ENCODE measurements at regions not wholly inside any gene's neighbourhood (a gene's known extent, or its start where the extent isn't known, plus 50 kb on each side); places are given as distances from the start of the nearest gene placed in this dataset.

- H3K36me3 ChIP-seq (ENCODE audit: insufficient read depth), result no peaks in the 10 kb centered on the region
- WGBS, result 81% methylated on average over 3 of the region's 3 CpGs
- H3K27ac ChIP-seq (ENCODE audit: low read depth), result no peak overlapping the region
- H3K4me1 ChIP-seq (ENCODE audit: insufficient read depth), result no peaks in the 10 kb centered on the region
- H3K4me3 ChIP-seq (ENCODE audit: low read depth, low read length), result no peak overlapping the region
- no peak for DNase-seq (ENCODE audit: extremely low spot score)
Observed at GRCh38 chr9:129525656-129526196, 95.2 kb downstream of the C9orf50 start.

DNA sequence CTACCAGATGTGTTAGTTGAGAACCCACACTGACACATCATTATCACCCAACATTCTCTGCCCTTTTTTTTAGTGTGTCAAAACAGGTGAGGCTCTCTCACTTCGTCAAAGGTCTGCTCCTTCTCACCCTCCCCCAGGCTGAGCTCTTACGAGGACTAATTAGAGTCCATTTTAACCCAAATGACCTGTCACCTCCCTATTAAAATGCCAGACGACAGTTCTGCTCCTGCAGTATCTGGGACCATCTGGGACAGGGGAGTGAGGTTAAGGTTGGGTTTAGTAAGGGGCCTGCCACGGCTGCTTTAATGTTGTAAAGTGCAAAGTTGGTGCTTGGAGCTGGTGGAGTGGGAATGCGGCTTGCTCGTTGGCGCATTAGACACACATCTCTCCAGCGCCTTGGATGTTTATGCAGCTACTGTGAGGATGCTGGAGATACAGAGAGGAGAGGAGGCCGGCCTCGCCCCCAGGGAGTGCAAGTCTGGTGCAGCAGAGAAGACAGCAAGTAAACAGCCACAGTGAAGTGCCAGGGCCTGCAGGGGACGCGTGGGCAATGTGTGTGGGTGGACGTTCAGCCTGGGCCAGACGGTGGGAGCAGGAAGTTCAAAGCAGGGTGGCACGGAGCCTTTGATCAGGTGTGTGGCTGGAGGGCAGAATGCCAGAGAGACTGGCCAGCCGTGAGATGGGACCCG is 96.2 kb downstream of the C9orf50 start:
- H3K36me3 ChIP-seq (ENCODE audit: insufficient read depth), result no peaks in the 10 kb centered on the region
- DNase-seq (ENCODE audit: extremely low spot score), result no peak
- H3K4me1 ChIP-seq (ENCODE audit: insufficient read depth), result no peaks in the 10 kb centered on the region
- no peak overlapping the region for H3K4me3 ChIP-seq (ENCODE audit: low read depth, low read length)
- WGBS, result 67% methylated on average over 17 of the region's 17 CpGs
- no peak overlapping the region for H3K27ac ChIP-seq (ENCODE audit: low read depth)

- WGBS, result 81% methylated on average over 8 of the region's 8 CpGs
- Histone ChIP-seq H3K4me3 (ENCODE audit: low read depth, low read length) (no peak overlapping the region), H3K27ac (ENCODE audit: low read depth) (no peak overlapping the region), H3K36me3 (ENCODE audit: insufficient read depth) (no peaks in the 10 kb centered on the region), H3K4me1 (ENCODE audit: insufficient read depth) (no peaks in the 10 kb centered on the region)
- no peak for DNase-seq (ENCODE audit: extremely low spot score)
Observed at GRCh38 chr9:129523943-129524581, 96.8 kb downstream of the C9orf50 start.

DNA sequence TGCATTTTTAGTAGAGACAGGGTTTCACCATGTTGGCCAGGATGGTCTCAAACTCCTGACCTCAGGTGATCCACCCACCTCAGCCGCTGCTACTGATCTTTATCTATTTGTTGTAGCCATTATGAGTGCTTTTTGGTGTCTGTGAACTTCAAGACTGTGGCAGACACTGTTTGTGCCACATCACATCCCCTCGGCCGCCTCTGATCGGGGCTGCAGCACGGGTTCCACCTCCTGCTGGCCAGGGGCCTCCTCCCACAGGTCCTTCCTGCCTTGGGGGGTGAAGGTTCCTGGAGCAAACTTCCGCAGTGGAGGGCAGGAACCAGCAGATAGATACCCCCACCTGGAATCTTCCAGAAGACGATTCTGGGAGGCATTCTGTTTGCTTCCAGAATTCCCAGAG is 98.5 kb downstream of the C9orf50 start:
- H3K36me3 ChIP-seq (ENCODE audit: insufficient read depth), result no peaks in the 10 kb centered on the region
- 74% methylated on average over 7 of the region's 7 CpGs for WGBS
- no peak for DNase-seq (ENCODE audit: extremely low spot score)
- no peaks in the 10 kb centered on the region for H3K4me1 ChIP-seq (ENCODE audit: insufficient read depth)
- H3K4me3 ChIP-seq (ENCODE audit: low read depth, low read length), result no peak overlapping the region
- no peak overlapping the region for H3K27ac ChIP-seq (ENCODE audit: low read depth)

GRCh38 chr9:129520082-129520481 is 100.8 kb downstream of the C9orf50 start:
- Histone ChIP-seq H3K4me1 (ENCODE audit: insufficient read depth) (no peaks in the 10 kb centered on the region), H3K36me3 (ENCODE audit: insufficient read depth) (no peaks in the 10 kb centered on the region), H3K4me3 (ENCODE audit: low read depth, low read length) (no peak overlapping the region), H3K27ac (ENCODE audit: low read depth) (no peak overlapping the region)
- 88% methylated on average over 3 of the region's 3 CpGs for WGBS
- DNase-seq (ENCODE audit: extremely low spot score), result no peak

DNA sequence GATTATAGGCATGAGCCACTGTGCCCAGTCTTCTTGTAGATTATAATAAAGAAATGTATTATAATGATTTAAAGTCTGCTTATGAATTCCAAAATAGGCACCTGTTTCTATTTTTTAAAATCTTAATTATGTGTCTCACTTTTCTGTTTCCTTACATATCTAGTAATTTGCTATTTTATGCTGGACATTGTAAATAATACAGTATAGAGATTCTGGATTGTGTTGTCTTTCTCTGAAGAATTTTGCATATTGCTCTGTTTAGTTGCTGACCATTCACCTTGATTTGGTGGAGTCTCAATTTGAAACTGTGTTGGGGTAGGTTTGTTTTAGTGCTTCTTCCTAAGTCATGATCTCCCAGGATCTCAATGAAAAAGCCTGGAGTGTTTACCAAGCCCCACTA is 102.8 kb downstream of the C9orf50 start:
- Histone ChIP-seq H3K27ac (ENCODE audit: low read depth) (no peak overlapping the region), H3K4me1 (ENCODE audit: insufficient read depth) (no peaks in the 10 kb centered on the region), H3K36me3 (ENCODE audit: insufficient read depth) (no peaks in the 10 kb centered on the region), H3K4me3 (ENCODE audit: low read depth, low read length) (no peak overlapping the region)
- no peak for DNase-seq (ENCODE audit: extremely low spot score)

DNA sequence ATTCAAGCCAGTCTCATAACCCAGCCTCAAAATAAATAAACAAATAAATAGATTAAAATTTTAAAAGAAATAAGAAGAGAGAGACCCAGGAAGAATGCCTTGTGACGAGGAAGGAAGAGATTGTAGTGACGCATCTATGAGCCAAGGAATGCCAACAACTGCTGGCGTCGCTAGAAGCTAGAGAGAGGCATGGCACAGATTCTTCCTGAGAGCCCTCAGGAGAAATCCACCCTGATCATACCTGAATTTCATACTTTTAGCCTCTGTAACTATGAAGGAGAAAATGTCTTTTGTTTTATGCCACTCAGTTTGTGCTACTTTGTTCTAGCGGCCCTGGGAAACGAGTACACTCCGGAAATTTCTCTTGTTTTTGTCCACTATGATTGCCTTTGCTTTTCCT is 103.9 kb downstream of the C9orf50 start:
- no peak for DNase-seq (ENCODE audit: extremely low spot score)
- 94% methylated on average over 7 of the region's 7 CpGs for WGBS
- Histone ChIP-seq H3K4me3 (ENCODE audit: low read depth, low read length) (no peak overlapping the region), H3K4me1 (ENCODE audit: insufficient read depth) (no peaks in the 10 kb centered on the region), H3K36me3 (ENCODE audit: insufficient read depth) (no peaks in the 10 kb centered on the region), H3K27ac (ENCODE audit: low read depth) (no peak overlapping the region)

- Histone ChIP-seq H3K4me3 (ENCODE audit: low read depth, low read length) (no peak overlapping the region), H3K27ac (ENCODE audit: low read depth) (no peak overlapping the region), H3K36me3 (ENCODE audit: insufficient read depth) (no peaks in the 10 kb centered on the region), H3K4me1 (ENCODE audit: insufficient read depth) (no peaks in the 10 kb centered on the region)
- 89% methylated on average over 2 of the region's 2 CpGs for WGBS
- no peak for DNase-seq (ENCODE audit: extremely low spot score)
Observed at GRCh38 chr9:129514891-129515290, 106.0 kb downstream of the C9orf50 start.

GRCh38 chr9:129514497-129514867 is 106.4 kb downstream of the C9orf50 start:
- Histone ChIP-seq H3K4me1 (ENCODE audit: insufficient read depth) (no peaks in the 10 kb centered on the region), H3K27ac (ENCODE audit: low read depth) (no peak overlapping the region), H3K36me3 (ENCODE audit: insufficient read depth) (no peaks in the 10 kb centered on the region), H3K4me3 (ENCODE audit: low read depth, low read length) (no peak overlapping the region)
- 62% methylated on average over 3 of the region's 3 CpGs for WGBS
- no peak for DNase-seq (ENCODE audit: extremely low spot score)

DNA sequence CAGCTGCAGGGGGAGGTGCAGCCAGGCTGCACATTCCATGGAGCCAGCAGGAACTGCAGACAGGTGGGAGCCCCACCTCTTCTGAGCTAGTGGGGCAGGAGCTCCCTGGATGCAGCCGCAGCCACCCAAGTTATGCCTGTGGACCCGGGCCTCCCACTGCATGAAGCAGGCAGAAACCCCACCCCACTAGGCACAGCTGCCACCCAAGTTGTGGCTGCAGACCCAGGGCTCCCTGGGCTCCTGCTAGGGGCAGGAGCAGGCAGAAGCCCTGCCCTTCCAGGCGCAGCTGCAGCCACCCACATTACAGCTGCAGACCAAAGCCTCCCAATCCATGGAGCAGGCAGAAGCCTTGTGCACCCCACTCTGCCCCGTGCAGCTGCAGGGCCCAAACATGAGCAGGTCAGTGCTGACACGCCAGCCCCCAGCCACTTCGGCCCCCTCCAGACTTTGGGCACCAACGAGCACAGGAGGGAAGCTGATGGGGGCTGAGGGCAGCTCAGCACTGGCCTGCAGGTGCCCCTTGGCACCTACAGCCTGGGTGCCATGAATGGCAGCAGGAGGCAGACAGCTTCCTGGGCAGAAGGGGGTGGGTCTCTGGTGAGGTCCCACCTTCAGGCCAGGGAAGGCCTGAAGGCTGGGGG is 106.9 kb downstream of the C9orf50 start:
- Histone ChIP-seq H3K27ac (ENCODE audit: low read depth) (no peak overlapping the region), H3K4me1 (ENCODE audit: insufficient read depth) (no peaks in the 10 kb centered on the region), H3K4me3 (ENCODE audit: low read depth, low read length) (no peak overlapping the region), H3K36me3 (ENCODE audit: insufficient read depth) (no peaks in the 10 kb centered on the region)
- 94% methylated on average over 7 of the region's 7 CpGs for WGBS
- no peak for DNase-seq (ENCODE audit: extremely low spot score)

DNA sequence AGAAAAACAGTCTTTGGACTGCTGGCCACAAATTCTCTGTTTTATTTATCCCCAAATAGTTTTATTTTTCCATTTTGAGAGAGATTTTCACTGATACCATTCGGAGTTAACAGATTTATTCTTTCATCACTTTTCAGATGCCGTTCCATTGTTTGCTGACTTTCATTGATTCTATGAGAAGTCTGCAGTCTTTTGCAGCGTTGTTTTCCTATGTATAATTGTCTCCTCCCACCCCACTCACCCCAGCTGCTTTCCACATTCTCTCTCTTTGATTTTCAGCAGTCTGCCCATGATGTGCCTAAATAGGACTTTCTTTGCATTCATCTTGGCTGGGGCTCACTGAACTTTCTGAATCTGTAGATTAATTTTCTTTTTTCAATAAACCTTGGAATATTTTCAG is 107.6 kb downstream of the C9orf50 start:
- WGBS, result 83% methylated on average over 3 of the region's 3 CpGs

DNA sequence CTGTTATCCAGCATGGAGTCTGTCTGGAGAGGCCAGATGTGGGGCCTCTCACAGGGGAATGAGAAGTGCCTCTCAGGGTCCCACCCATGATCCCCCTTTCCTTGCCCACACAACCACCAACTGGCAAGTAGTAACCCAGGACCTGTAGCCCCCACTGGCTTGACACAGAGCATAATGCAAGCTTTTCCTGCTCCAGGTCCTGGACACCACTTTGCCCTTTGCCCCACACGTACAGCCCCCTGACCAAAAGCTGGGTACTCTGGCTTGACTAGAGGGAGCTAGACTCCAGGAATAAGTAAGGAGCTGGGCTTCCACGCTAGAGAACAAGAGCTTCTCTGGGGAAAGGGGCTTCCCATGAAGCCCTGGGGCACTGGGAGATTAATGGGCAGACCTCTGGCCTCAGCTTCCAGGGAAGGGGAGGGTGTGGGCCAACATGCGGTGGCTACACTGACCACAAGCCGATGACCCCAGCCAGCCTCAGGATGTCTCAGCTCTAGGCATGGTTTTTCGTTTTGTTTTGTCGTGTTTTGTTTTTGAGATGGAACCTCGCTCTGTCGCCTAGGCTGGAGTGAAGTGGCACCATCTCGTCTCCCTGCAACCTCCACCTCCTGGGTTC is 109.5 kb downstream of the C9orf50 start:
- WGBS, result 76% methylated on average over 9 of the region's 9 CpGs
- no peak for DNase-seq (ENCODE audit: extremely low spot score)
- no peaks in the 10 kb centered on the region for H3K36me3 ChIP-seq (ENCODE audit: insufficient read depth)

More for the DNA sequence above, 107.6 kb downstream of the C9orf50 start:
- no peaks in the 10 kb centered on the region for H3K36me3 ChIP-seq (ENCODE audit: insufficient read depth)
- no peak for DNase-seq (ENCODE audit: extremely low spot score)
- H3K27ac ChIP-seq (ENCODE audit: low read depth), result no peak overlapping the region
- H3K4me1 ChIP-seq (ENCODE audit: insufficient read depth), result no peaks in the 10 kb centered on the region
- H3K4me3 ChIP-seq (ENCODE audit: low read depth, low read length), result no peak overlapping the region

DNA sequence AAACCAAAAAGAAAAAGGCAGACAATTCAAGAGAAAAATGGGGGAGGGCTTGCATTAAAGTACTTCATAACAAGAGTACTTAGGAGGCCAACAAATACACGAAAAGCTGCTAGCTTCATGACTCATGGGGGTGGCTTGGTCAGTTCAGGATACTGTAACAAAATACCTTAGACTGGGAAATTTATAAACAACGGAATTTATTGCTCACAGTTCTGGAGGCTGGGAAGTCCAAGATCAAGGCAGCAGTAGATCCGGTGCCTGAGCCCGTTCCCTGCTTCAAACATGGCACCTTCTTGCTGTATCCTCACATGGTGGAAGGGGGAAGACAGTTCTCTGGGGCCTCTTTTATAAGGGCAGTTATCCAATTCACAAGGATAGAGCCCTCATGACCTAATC is 111.4 kb downstream of the C9orf50 start:
- H3K4me1 ChIP-seq (ENCODE audit: insufficient read depth), result no peaks in the 10 kb centered on the region
- H3K27ac ChIP-seq (ENCODE audit: low read depth), result no peak overlapping the region
- WGBS, result 44% methylated on average over 4 of the region's 4 CpGs
- H3K4me3 ChIP-seq (ENCODE audit: low read depth, low read length), result no peak overlapping the region
- no peak for DNase-seq (ENCODE audit: extremely low spot score)
- no peaks in the 10 kb centered on the region for H3K36me3 ChIP-seq (ENCODE audit: insufficient read depth)

More for the DNA sequence above, 109.5 kb downstream of the C9orf50 start:
- no peaks in the 10 kb centered on the region for H3K4me1 ChIP-seq (ENCODE audit: insufficient read depth)
- no peak overlapping the region for H3K4me3 ChIP-seq (ENCODE audit: low read depth, low read length)
- no peak overlapping the region for H3K27ac ChIP-seq (ENCODE audit: low read depth)

DNA sequence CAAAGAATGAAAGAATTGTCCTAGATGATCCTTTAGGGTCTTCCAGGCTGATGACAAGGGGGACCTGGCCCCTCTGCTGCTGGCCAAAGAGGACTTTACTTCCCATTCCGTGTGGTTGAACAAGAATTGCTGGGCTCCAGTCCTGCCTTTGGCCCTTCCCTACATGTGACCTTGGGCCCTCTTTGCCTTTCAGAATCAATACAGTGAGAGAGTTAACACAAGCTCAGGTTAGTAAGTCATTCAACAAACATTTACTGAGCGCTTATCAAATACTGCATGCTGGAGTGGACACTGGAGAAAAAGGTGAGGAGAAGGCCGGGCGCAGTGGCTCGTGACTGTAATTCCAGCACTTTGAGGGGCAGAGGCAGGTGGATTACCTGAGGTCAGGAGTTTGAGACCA is 113.1 kb downstream of the C9orf50 start:
- DNase-seq (ENCODE audit: extremely low spot score), result no peak
- no peak overlapping the region for H3K4me3 ChIP-seq (ENCODE audit: low read depth, low read length)
- H3K4me1 ChIP-seq (ENCODE audit: insufficient read depth), result no peaks in the 10 kb centered on the region
- 90% methylated on average over 5 of the region's 5 CpGs for WGBS
- H3K27ac ChIP-seq (ENCODE audit: low read depth), result no peak overlapping the region
- no peaks in the 10 kb centered on the region for H3K36me3 ChIP-seq (ENCODE audit: insufficient read depth)

Measured in urinary bladder (tissue), 3 donors.